GM23338 (cell line): ENCODE measurements at regions not wholly inside any gene's neighbourhood (a gene's known extent, or its start where the extent isn't known, plus 50 kb on each side); places are given as distances from the start of the nearest gene placed in this dataset.

ENCODE experiments used
- ATAC-seq: fragments of 200-7000 bp; cut with Tn5 transposase; 3 replicates; pipeline ENCODE4 v1.9.1; 2020
- DNase-seq: peaks from one replicate; pipeline ENCODE4 v3.0.0-alpha.2; 2015; ENCODE audit warnings: low spot score
- H2AFZ ChIP-seq: fragments of 200-600 bp; sonication (generic); 2 replicates; pipeline ENCODE4 v1.8.0; 2016; ENCODE audit warnings: antibody characterized with exemption, mild to moderate bottlenecking, moderate library complexity
- H3F3A ChIP-seq: fragments of 200-600 bp; sonication (generic); replicated peaks from 2 replicates; pipeline ENCODE4 v1.8.0; 2017; ENCODE audit warnings: antibody characterized with exemption, mixed run types, low read depth
- H3K27ac ChIP-seq: fragments of 200-600 bp; sonication (generic); 2 replicates; pipeline ENCODE4 v1.6.1; 2016; ENCODE audit warnings: low read depth
- H3K27me3 ChIP-seq: fragments of 200-600 bp; sonication (generic); 2 replicates; pipeline ENCODE4 v1.8.0; 2016; ENCODE audit warnings: mild to moderate bottlenecking, mixed run types, moderate library complexity; ENCODE audit not compliant: insufficient read depth
- H3K36me3 ChIP-seq: fragments of 200-600 bp; sonication (generic); 2 replicates; pipeline ENCODE4 v1.8.0; 2016; ENCODE audit warnings: mild to moderate bottlenecking; ENCODE audit not compliant: insufficient read depth
- H3K4me1 ChIP-seq: fragments of 200-600 bp; sonication (generic); 2 replicates; pipeline ENCODE4 v1.8.0; 2016; ENCODE audit warnings: mild to moderate bottlenecking, moderate library complexity; ENCODE audit not compliant: insufficient read depth
- H3K4me2 ChIP-seq: fragments of 200-600 bp; sonication (generic); 2 replicates; pipeline ENCODE4 v1.7.1; 2017; ENCODE audit warnings: mixed run types
- H3K4me3 ChIP-seq: fragments of 200-600 bp; sonication (generic); 2 replicates; pipeline ENCODE4 v1.6.1; 2016; ENCODE audit warnings: mixed run types
- H3K79me2 ChIP-seq: fragments of 200-600 bp; sonication (generic); replicated peaks from 2 replicates; pipeline ENCODE4 v1.8.0; 2017; ENCODE audit warnings: mild to moderate bottlenecking; ENCODE audit not compliant: insufficient read depth
- H3K9me2 ChIP-seq: fragments of 200-600 bp; sonication (generic); 2 replicates; pipeline ENCODE4 v1.8.0; 2017; ENCODE audit not compliant: insufficient read depth
- H4K20me1 ChIP-seq: fragments of 200-600 bp; sonication (generic); replicated peaks from 2 replicates; pipeline ENCODE4 v1.8.0; 2017; ENCODE audit warnings: mild to moderate bottlenecking; ENCODE audit not compliant: insufficient read depth
- H3K27ac Mint-ChIP-seq: 2 replicates; pipeline ENCODE4 v1.8.0; 2020; ENCODE audit warnings: inconsistent platforms, mild to moderate bottlenecking, moderate library complexity, mixed read lengths
- H3K27me3 Mint-ChIP-seq: 3 replicates; pipeline ENCODE4 v1.8.0; 2022; ENCODE audit warnings: low read depth, mild to moderate bottlenecking, moderate library complexity, mixed read lengths, inconsistent platforms; ENCODE audit not compliant: insufficient read depth, poor library complexity
- H3K36me3 Mint-ChIP-seq: 3 replicates; pipeline ENCODE4 v1.8.0; 2021; ENCODE audit warnings: low read depth, mild to moderate bottlenecking, inconsistent platforms, moderate library complexity, mixed read lengths
- H3K4me1 Mint-ChIP-seq: 3 replicates; pipeline ENCODE4 v1.8.0; 2020; ENCODE audit warnings: mild to moderate bottlenecking, inconsistent platforms, mixed read lengths
- H3K4me3 Mint-ChIP-seq: 3 replicates; pipeline ENCODE4 v1.8.0; 2021; ENCODE audit warnings: moderate library complexity, mild to moderate bottlenecking, inconsistent platforms, mixed read lengths
- H3K9me3 Mint-ChIP-seq: 3 replicates; pipeline ENCODE4 v1.8.0; 2020; ENCODE audit warnings: moderate library complexity, mild to moderate bottlenecking, inconsistent platforms, mixed read lengths
- CREB1 ChIP-seq: fragments of 250-450 bp; sonication (Bioruptor Pico); IDR thresholded peaks from 2 replicates; pipeline ENCODE4 v1.5.0; 2020; ENCODE audit warnings: low read depth, mild to moderate bottlenecking, moderate library complexity
- EZH2 ChIP-seq: fragments of 200-600 bp; sonication (generic); IDR thresholded peaks from one replicate; pipeline ENCODE4 v1.8.0; 2017; ENCODE audit warnings: antibody characterized with exemption, mild to moderate bottlenecking, low read depth; ENCODE audit not compliant: unreplicated experiment
- EZH2phosphoT487 ChIP-seq: fragments of 200-600 bp; sonication (generic); IDR thresholded peaks from one replicate; pipeline ENCODE4 v1.8.1; 2018; ENCODE audit warnings: antibody characterized with exemption; ENCODE audit not compliant: unreplicated experiment
- JUNB ChIP-seq: IDR thresholded peaks from one replicate; pipeline ENCODE4 v1.6.1; 2016; ENCODE audit warnings: antibody characterized with exemption; ENCODE audit not compliant: unreplicated experiment
- ZNF114 ChIP-seq: fragments of 250-450 bp; sonication (Bioruptor Pico); IDR thresholded peaks from 2 replicates; pipeline ENCODE4 v1.5.0; 2020; ENCODE audit warnings: mild to moderate bottlenecking, moderate library complexity
- ZNF331 ChIP-seq: fragments of 250-450 bp; sonication (Bioruptor Pico); IDR thresholded peaks from 2 replicates; pipeline ENCODE4 v1.5.0; 2020; ENCODE audit warnings: low read depth, mild to moderate bottlenecking, moderate library complexity
- TF ChIP-seq, protein P1 (sequence below): IDR thresholded peaks from 2 replicates; pipeline ENCODE4 v1.6.1; 2016; ENCODE audit warnings: antibody characterized with exemption
- TF ChIP-seq, protein P2 (sequence below), 2 experiments: fragments of 200-600 bp in 1 of 2; sonication (generic) in 1 of 2; conservative IDR thresholded peaks; 2 replicates each; pipeline versions ENCODE4 v1.5.1 to v1.6.1; 2016 to 2017; ENCODE audit warnings: antibody characterized with exemption in 2 of 2, low read depth in 2 of 2, mild to moderate bottlenecking in 2 of 2, moderate library complexity in 1 of 2
- TF ChIP-seq, protein P3 (sequence below): fragments of 250-450 bp; sonication (Bioruptor Pico); IDR thresholded peaks from 2 replicates; pipeline ENCODE4 v1.5.0; 2020; ENCODE audit warnings: mild to moderate bottlenecking, moderate library complexity
- TF ChIP-seq, protein P4 (sequence below): IDR thresholded peaks from one replicate; pipeline ENCODE4 v1.6.1; 2018; ENCODE audit warnings: antibody characterized with exemption; ENCODE audit not compliant: unreplicated experiment

DNA sequence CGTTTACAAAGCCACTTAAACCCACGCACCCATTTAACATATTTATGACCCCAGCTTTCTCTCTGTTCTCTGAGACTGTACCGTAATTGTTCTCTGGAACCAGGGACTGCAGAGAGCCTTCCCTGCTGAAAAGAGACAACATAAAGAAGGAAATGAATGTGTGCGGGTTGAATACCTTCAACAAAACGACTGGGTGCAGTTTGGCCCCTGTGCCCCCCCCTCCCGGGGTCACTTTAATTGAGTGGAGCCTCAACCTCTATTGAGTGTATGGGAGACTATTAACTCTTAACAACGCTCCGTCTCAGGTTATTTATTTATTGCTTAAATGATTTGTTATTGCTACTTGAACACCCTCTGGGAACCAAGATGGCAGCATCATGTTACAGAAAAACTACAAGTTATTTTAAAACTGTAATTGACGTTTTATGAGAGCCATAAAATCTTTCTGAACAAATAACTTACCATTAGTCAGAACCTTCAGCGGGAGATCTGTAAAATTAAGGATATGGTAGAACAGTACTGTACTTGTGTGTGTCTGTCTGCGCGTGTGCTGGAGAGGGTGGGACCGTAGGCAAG, 70.6 kb downstream of the GAS1 start:
- Histone ChIP-seq H3K4me2 (no peak overlapping the region), H3K9me2 (0 out of 2 replicates have a peak, but pooled peaks cover 7% of the 10 kb centered on the region), H4K20me1 (no peaks in the 10 kb centered on the region), H3F3A (no peaks in the 10 kb centered on the region), H3K4me3 (no peak overlapping the region), H3K27ac (no peak overlapping the region), H3K36me3 (no peaks in the 10 kb centered on the region), H3K4me1 (no peaks in the 10 kb centered on the region), H3K79me2 (no peaks in the 10 kb centered on the region), H3K27me3 (no peaks in the 10 kb centered on the region), H2AFZ (no peak overlapping the region)
- Mint-ChIP-seq H3K27ac (no peak overlapping the region), H3K9me3 (no peaks in the 10 kb centered on the region), H3K4me1 (peaks cover 3% of the 10 kb centered on the region), H3K4me3 (no peak overlapping the region), H3K36me3 (no peaks in the 10 kb centered on the region), H3K27me3 (peaks cover 2% of the 10 kb centered on the region)
- DNase-seq (no peak), ATAC-seq (no peak)
- TF ChIP-seq, protein P1, sequence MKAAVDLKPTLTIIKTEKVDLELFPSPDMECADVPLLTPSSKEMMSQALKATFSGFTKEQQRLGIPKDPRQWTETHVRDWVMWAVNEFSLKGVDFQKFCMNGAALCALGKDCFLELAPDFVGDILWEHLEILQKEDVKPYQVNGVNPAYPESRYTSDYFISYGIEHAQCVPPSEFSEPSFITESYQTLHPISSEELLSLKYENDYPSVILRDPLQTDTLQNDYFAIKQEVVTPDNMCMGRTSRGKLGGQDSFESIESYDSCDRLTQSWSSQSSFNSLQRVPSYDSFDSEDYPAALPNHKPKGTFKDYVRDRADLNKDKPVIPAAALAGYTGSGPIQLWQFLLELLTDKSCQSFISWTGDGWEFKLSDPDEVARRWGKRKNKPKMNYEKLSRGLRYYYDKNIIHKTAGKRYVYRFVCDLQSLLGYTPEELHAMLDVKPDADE = no peak
- no peak for TF ChIP-seq ZNF331 (CRISPR knock-in tag)
- TF ChIP-seq, protein P2, sequence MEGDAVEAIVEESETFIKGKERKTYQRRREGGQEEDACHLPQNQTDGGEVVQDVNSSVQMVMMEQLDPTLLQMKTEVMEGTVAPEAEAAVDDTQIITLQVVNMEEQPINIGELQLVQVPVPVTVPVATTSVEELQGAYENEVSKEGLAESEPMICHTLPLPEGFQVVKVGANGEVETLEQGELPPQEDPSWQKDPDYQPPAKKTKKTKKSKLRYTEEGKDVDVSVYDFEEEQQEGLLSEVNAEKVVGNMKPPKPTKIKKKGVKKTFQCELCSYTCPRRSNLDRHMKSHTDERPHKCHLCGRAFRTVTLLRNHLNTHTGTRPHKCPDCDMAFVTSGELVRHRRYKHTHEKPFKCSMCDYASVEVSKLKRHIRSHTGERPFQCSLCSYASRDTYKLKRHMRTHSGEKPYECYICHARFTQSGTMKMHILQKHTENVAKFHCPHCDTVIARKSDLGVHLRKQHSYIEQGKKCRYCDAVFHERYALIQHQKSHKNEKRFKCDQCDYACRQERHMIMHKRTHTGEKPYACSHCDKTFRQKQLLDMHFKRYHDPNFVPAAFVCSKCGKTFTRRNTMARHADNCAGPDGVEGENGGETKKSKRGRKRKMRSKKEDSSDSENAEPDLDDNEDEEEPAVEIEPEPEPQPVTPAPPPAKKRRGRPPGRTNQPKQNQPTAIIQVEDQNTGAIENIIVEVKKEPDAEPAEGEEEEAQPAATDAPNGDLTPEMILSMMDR (conservative IDR thresholded peaks at IDR 0.05; ENCODE audit: low read depth in 2 of 2) = no peak
- TF ChIP-seq EZH2 = no peak
- TF ChIP-seq EZH2phosphoT487 = no peak
- TF ChIP-seq ZNF114 (CRISPR knock-in tag) = no peak
- TF ChIP-seq, protein P3, sequence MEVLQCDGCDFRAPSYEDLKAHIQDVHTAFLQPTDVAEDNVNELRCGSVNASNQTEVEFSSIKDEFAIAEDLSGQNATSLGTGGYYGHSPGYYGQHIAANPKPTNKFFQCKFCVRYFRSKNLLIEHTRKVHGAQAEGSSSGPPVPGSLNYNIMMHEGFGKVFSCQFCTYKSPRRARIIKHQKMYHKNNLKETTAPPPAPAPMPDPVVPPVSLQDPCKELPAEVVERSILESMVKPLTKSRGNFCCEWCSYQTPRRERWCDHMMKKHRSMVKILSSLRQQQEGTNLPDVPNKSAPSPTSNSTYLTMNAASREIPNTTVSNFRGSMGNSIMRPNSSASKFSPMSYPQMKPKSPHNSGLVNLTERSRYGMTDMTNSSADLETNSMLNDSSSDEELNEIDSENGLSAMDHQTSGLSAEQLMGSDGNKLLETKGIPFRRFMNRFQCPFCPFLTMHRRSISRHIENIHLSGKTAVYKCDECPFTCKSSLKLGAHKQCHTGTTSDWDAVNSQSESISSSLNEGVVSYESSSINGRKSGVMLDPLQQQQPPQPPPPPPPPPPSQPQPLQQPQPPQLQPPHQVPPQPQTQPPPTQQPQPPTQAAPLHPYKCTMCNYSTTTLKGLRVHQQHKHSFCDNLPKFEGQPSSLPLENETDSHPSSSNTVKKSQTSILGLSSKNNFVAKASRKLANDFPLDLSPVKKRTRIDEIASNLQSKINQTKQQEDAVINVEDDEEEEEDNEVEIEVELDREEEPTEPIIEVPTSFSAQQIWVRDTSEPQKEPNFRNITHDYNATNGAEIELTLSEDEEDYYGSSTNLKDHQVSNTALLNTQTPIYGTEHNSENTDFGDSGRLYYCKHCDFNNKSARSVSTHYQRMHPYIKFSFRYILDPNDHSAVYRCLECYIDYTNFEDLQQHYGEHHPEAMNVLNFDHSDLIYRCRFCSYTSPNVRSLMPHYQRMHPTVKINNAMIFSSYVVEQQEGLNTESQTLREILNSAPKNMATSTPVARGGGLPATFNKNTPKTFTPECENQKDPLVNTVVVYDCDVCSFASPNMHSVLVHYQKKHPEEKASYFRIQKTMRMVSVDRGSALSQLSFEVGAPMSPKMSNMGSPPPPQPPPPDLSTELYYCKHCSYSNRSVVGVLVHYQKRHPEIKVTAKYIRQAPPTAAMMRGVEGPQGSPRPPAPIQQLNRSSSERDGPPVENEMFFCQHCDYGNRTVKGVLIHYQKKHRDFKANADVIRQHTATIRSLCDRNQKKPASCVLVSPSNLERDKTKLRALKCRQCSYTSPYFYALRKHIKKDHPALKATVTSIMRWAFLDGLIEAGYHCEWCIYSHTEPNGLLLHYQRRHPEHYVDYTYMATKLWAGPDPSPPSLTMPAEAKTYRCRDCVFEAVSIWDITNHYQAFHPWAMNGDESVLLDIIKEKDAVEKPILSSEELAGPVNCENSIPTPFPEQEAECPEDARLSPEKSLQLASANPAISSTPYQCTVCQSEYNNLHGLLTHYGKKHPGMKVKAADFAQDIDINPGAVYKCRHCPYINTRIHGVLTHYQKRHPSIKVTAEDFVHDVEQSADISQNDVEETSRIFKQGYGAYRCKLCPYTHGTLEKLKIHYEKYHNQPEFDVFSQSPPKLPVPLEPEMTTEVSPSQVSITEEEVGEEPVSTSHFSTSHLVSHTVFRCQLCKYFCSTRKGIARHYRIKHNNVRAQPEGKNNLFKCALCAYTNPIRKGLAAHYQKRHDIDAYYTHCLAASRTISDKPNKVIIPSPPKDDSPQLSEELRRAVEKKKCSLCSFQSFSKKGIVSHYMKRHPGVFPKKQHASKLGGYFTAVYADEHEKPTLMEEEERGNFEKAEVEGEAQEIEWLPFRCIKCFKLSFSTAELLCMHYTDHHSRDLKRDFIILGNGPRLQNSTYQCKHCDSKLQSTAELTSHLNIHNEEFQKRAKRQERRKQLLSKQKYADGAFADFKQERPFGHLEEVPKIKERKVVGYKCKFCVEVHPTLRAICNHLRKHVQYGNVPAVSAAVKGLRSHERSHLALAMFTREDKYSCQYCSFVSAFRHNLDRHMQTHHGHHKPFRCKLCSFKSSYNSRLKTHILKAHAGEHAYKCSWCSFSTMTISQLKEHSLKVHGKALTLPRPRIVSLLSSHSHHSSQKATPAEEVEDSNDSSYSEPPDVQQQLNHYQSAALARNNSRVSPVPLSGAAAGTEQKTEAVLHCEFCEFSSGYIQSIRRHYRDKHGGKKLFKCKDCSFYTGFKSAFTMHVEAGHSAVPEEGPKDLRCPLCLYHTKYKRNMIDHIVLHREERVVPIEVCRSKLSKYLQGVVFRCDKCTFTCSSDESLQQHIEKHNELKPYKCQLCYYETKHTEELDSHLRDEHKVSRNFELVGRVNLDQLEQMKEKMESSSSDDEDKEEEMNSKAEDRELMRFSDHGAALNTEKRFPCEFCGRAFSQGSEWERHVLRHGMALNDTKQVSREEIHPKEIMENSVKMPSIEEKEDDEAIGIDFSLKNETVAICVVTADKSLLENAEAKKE = no peak
- no peak for TF ChIP-seq CREB1 (CRISPR knock-in tag)
- TF ChIP-seq, protein P4, sequence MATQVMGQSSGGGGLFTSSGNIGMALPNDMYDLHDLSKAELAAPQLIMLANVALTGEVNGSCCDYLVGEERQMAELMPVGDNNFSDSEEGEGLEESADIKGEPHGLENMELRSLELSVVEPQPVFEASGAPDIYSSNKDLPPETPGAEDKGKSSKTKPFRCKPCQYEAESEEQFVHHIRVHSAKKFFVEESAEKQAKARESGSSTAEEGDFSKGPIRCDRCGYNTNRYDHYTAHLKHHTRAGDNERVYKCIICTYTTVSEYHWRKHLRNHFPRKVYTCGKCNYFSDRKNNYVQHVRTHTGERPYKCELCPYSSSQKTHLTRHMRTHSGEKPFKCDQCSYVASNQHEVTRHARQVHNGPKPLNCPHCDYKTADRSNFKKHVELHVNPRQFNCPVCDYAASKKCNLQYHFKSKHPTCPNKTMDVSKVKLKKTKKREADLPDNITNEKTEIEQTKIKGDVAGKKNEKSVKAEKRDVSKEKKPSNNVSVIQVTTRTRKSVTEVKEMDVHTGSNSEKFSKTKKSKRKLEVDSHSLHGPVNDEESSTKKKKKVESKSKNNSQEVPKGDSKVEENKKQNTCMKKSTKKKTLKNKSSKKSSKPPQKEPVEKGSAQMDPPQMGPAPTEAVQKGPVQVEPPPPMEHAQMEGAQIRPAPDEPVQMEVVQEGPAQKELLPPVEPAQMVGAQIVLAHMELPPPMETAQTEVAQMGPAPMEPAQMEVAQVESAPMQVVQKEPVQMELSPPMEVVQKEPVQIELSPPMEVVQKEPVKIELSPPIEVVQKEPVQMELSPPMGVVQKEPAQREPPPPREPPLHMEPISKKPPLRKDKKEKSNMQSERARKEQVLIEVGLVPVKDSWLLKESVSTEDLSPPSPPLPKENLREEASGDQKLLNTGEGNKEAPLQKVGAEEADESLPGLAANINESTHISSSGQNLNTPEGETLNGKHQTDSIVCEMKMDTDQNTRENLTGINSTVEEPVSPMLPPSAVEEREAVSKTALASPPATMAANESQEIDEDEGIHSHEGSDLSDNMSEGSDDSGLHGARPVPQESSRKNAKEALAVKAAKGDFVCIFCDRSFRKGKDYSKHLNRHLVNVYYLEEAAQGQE = no peak
- no peak for TF ChIP-seq JUNB
